Activated CD8-positive, alpha-beta T cell treated with anti-CD3 and anti-CD28 coated beads for 36 hours (primary cell): ENCODE measurements at regions not wholly inside any gene's neighbourhood (a gene's known extent, or its start where the extent isn't known, plus 50 kb on each side); places are given as distances from the start of the nearest gene placed in this dataset.
A peak's percentile ranks its signal among the peaks of the same experiment; 100 is the strongest.

Experiments used
- ATAC-seq: fragments of 200-7000 bp; cut with Tn5 transposase; one replicate; pipeline ENCODE4 v1.10.0; 2021; ENCODE audit warnings: mild to moderate bottlenecking, moderate library complexity
- CTCF ChIA-PET: fragments of 350-600 bp; sonication (Branson Sonifier 250); formaldehyde crosslinking; loops from one replicate; lab custom pipeline; 2021; ENCODE audit warnings: antibody characterized with exemption; lab: Charles Lee
- POLR2A ChIA-PET: fragments of 350-600 bp; sonication (Branson Sonifier 250); formaldehyde crosslinking; loops from one replicate; lab custom pipeline; 2021; ENCODE audit warnings: antibody characterized with exemption; lab: Charles Lee
- DNase-seq: peaks from one replicate; pipeline ENCODE4 v3.0.0-alpha.2; 2020
- H3K27ac Mint-ChIP-seq: one replicate; pipeline ENCODE4 v1.8.0; 2021; ENCODE audit warnings: mild to moderate bottlenecking, mixed read lengths
- H3K27me3 Mint-ChIP-seq: one replicate; pipeline ENCODE4 v1.8.0; 2021; ENCODE audit warnings: mixed read lengths
- H3K36me3 Mint-ChIP-seq: one replicate; pipeline ENCODE4 v1.8.0; 2021; ENCODE audit warnings: low read depth, mixed read lengths
- H3K4me1 Mint-ChIP-seq: one replicate; pipeline ENCODE4 v1.8.0; 2021; ENCODE audit warnings: low read depth, mixed read lengths
- H3K4me3 Mint-ChIP-seq: one replicate; pipeline ENCODE4 v1.8.0; 2021; ENCODE audit warnings: mild to moderate bottlenecking, moderate library complexity, mixed read lengths
- H3K9me3 Mint-ChIP-seq: one replicate; pipeline ENCODE4 v1.8.0; 2021; ENCODE audit warnings: mixed read lengths
- intact Hi-C: fragments of 100-400 bp; cut with micrococcal nuclease; formaldehyde crosslinking; loops from one replicate; pipeline ENCODE4 v1.10.0; 2022
- TF ChIP-seq, protein P1 (sequence below): fragments of 200-600 bp; IDR thresholded peaks from one replicate; pipeline ENCODE4 v1.8.0; 2022; ENCODE audit warnings: antibody characterized with exemption, mild to moderate bottlenecking

DNA sequence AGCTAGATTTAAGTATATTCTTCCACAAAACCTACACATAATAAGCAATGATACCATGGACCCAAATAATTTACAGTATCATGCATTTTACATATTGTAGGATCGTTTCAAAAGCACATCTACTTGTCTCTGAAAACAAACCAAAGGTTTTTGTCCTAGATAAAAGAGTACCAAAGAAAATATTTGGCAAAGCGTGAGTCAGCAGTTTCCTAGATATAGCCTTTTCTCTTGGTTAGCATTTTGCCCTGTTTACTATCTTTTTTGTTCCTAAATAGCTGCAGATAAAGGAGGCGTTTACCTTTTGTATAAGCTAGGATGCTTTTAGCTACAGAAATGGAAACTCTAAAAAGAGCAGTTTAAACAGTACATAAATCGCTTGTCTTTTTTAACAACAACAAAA, 305.8 kb upstream of the GULP1 start:
- H3K4me3 Mint-ChIP-seq = no peak overlapping the region

DNA sequence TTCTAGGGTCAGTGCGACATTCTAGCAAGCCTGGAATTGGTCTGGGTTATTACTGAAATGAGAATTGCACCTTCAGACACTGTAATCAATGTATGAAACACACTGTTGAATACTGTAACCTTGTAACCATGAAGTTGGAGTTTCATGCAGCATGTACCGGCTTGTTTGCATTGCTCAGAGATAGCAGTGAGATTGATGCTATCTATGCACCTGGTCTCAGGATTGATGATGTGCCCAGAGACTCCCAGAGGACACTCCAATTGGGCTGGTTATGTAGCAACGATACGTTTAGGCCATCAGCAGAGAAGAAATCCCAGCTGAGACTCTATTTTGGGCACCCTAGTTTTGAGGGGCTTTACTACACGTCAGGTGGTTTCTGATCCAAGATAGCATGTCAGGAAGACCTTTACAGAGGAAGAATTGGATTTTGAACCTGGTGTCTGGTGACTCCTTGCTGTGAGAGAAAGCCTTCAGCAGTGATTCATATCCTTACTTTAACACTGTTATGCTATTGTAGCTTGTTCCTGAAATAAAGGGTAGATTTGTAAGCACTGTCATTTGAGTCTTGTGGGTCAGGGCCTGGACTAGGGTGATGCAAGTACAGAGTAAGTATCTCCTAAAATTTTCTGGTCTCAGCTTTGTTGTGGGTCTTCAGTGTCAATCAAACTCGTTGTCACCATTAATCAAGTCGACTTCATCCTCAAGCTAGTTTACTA, 305.1 kb upstream of the GULP1 start:
- no peak overlapping the region for H3K4me3 Mint-ChIP-seq
- H3K36me3 Mint-ChIP-seq = no peaks in the 10 kb centered on the region
- H3K27me3 Mint-ChIP-seq = peaks cover 4% of the 10 kb centered on the region
- ATAC-seq (no peak), DNase-seq (no peak)
- H3K9me3 Mint-ChIP-seq = no peaks in the 10 kb centered on the region
- CTCF ChIA-PET = no interaction called here
- H3K27ac Mint-ChIP-seq = no peak overlapping the region
- TF ChIP-seq, protein P1, sequence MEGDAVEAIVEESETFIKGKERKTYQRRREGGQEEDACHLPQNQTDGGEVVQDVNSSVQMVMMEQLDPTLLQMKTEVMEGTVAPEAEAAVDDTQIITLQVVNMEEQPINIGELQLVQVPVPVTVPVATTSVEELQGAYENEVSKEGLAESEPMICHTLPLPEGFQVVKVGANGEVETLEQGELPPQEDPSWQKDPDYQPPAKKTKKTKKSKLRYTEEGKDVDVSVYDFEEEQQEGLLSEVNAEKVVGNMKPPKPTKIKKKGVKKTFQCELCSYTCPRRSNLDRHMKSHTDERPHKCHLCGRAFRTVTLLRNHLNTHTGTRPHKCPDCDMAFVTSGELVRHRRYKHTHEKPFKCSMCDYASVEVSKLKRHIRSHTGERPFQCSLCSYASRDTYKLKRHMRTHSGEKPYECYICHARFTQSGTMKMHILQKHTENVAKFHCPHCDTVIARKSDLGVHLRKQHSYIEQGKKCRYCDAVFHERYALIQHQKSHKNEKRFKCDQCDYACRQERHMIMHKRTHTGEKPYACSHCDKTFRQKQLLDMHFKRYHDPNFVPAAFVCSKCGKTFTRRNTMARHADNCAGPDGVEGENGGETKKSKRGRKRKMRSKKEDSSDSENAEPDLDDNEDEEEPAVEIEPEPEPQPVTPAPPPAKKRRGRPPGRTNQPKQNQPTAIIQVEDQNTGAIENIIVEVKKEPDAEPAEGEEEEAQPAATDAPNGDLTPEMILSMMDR = no peak
- peaks cover 18% of the 10 kb centered on the region for H3K4me1 Mint-ChIP-seq
- POLR2A ChIA-PET = no interaction called here
- intact Hi-C loops = no loop called here

More for the DNA sequence above, 305.8 kb upstream of the GULP1 start:
- DNase-seq (no peak), ATAC-seq (no peak)
- no peak overlapping the region for H3K27ac Mint-ChIP-seq
- no peaks in the 10 kb centered on the region for H3K36me3 Mint-ChIP-seq
- no peaks in the 10 kb centered on the region for H3K9me3 Mint-ChIP-seq
- peaks cover 4% of the 10 kb centered on the region for H3K27me3 Mint-ChIP-seq
- TF ChIP-seq, protein P1 = no peak
- ChIA-PET CTCF (no interaction called here), POLR2A (no interaction called here)
- intact Hi-C loops = no loop called here
- peaks cover 18% of the 10 kb centered on the region for H3K4me1 Mint-ChIP-seq

DNA sequence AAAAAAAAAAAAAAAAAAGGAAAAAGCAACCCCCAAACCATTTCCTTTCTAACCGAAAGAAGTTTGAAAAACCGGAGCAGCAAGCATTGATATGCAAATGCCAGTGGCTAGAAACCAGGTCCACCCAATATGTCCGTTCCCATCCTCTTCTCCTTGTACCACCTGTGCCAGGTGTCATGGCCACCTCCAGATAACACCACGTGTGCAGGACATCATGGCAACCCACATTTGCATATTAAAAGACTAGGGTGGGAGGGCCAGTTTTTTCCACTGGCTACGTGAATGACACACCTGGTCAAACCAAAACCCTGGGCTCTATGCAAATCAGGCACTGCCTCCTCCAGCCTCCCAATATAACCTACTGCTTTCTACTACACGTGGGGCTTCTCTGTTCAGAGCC, 303.3 kb upstream of the GULP1 start:
- Mint-ChIP-seq H3K4me1 (peaks cover 18% of the 10 kb centered on the region), H3K9me3 (no peaks in the 10 kb centered on the region), H3K27me3 (peaks cover 4% of the 10 kb centered on the region), H3K4me3 (no peak overlapping the region), H3K36me3 (no peaks in the 10 kb centered on the region), H3K27ac (no peak overlapping the region)
- TF ChIP-seq, protein P1 = no peak
- no peak for ATAC-seq
- POLR2A ChIA-PET = no interaction called here
- CTCF ChIA-PET = no interaction called here
- intact Hi-C loops = no loop called here
- DNase-seq = no peak

DNA sequence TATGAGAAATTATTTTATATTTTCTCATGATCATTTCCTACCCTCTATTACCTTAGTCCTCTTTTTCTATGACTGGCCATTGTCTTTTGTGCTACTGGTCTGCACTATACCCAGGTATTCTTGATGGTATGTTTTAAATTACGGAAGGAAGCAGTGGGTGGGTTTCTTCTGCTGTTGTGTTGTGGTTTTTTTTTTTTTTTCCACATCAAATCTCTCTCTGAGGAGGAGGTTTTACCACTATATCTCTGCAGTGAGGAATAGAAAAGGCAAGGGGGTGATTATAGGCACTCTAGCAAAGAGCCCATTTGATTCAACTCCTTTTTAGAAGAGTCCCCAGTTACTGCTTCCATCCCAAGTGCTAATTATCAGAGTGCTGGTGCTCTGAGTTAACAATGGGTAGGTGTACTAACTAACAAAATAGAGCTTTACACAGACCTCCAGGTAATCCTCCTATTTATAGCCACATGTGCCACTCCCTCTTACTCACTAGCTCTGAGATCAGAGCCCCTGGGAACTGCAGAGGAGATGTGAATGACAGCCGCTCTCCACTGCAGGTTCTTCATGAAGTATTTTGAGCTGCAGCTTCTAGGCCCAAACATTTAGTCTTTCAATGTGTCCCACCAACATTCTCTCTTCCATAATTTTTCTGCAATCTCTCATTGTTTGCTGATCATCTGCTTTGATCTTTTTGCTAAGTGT, 301.6 kb upstream of the GULP1 start:
- ChIA-PET CTCF (no interaction called here), POLR2A (no interaction called here)
- no peak overlapping the region for H3K4me3 Mint-ChIP-seq
- H3K9me3 Mint-ChIP-seq = no peaks in the 10 kb centered on the region
- peaks cover 18% of the 10 kb centered on the region for H3K4me1 Mint-ChIP-seq
- intact Hi-C loops = no loop called here
- H3K36me3 Mint-ChIP-seq = no peaks in the 10 kb centered on the region
- peaks cover 4% of the 10 kb centered on the region for H3K27me3 Mint-ChIP-seq
- DNase-seq (peak; percentile 22), ATAC-seq (peak; percentile 77)
- TF ChIP-seq, protein P1 = no peak
- no peak overlapping the region for H3K27ac Mint-ChIP-seq

DNA sequence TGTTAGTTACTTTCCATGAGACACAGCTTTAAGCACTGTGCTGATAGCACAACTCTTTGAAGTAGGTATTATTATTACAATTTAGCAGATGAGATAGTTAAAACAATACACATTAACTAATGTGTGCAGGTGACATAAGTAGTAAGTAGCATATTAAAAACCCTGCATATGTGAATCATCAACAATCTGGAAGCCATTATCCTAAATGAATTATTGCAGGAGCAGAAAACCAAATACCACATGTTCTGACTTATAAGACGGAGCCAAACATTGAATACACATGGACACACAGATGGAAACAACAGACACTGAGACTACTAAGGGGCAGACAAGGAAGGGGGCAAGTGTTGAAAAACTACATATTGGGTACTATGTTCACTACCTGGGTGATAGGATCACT, 300.3 kb upstream of the GULP1 start:
- intact Hi-C loops = no loop called here
- TF ChIP-seq, protein P1 = no peak
- H3K4me1 Mint-ChIP-seq = peaks cover 18% of the 10 kb centered on the region
- ATAC-seq (no peak), DNase-seq (no peak)
- ChIA-PET POLR2A (no interaction called here), CTCF (no interaction called here)
- H3K27me3 Mint-ChIP-seq = peaks cover 4% of the 10 kb centered on the region
- H3K9me3 Mint-ChIP-seq = no peaks in the 10 kb centered on the region
- H3K27ac Mint-ChIP-seq = no peak overlapping the region
- H3K36me3 Mint-ChIP-seq = no peaks in the 10 kb centered on the region
- no peak overlapping the region for H3K4me3 Mint-ChIP-seq
